ENCODE measurements at regions not wholly inside any gene's neighbourhood (a gene's known extent, or its start where the extent isn't known, plus 50 kb on each side); places are given as distances from the start of the nearest gene placed in this dataset.
"Not testable (repeated sequence)": the region's sequence is repeated elsewhere in the genome, so short reads cannot be mapped to it uniquely, and the experiment has no call there.

DNA sequence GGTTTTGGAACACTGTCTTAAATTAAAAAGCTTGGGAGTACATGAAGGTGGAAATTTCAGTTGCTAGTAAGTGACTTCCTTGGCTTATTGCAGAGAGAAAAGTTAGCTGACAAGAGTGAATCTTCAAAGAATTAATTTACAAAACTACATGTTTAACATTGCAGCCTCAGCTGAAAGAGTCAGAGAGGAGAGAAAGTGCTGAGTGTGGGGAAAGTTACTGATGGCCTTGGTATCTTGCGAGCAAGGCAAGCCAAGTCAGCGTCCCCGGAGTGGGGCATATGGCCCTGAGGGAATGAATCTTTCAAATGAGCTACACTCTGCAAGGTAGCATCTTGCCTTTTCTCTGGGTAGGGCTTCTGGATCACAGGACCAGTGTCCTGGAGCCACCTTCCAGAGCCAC is 131.3 kb downstream of the LPIN1 start:
- DNase-seq, result no peak

DNA sequence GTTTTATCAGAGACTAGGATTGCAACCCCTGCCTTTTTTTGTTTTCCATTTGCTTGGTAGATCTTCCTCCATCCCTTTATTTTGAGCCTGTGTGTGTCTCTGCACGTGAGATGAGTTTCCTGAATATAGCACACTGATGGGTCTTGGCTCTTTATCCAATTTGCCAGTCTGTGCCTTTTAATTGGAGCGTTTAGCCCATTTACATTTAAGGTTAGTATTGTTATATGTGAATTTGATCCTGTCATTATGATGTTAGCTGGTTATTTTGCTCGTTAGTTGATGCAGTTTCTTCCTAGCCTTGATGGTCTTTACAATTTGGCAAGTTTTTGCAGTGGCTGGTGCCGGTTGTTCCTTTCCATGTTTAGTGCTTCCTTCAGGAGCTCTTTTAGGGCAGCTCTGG is 138.8 kb downstream of the LPIN1 start:
- not testable (repeated sequence) for DNase-seq

DNA sequence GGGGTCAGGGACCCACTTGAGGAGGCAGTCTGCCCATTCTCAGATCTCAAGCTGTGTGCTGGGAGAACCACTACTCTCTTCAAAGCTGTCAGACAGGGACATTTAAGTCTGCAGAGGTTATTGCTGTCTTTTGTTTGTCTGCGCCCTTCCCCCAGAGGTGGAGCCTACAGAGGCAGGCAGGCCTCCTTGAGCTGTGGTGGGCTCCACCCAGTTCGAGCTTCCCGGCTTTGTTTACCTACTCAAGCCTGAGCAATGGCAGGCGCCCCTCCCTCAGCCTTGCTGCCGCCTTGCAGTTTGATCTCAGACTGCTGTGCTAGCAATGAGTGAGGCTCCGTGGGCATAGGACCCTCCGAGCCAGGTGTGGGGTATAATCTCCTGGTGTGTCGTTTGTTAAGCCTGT is 140.5 kb downstream of the LPIN1 start:
- not testable (repeated sequence) for DNase-seq

DNA sequence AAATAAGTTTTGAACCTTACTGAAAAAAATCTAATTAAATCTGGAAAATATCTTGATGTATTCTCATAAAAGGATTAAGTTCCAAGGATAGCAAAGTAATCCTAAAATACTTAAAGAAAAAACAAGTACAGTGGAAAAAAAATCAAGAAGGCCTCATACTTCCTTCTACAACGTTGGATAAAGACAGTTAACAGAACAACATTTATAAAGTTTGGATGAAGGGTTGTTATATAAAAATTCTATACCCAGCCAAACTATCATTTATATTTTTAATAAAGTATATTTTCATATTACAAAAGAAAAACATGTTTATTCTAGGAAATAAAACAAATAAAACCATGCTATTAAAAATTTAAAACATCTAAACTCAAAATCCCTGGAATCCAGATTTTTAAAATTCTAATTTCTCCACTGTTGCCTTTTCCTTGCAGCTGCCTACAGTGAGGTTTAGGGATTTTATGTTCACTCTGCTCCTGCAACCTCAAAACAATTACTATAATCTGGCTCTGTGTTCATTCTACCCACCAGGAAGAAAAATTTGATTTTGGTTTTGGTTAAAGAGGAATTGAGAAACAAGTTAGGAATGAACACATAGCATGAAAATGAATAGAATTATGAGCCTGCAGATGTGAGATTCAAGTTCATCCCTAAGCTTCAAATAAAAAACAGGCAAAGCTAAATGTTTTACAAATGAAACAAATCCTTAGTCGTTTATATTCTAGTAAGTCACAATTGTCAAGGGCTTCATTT is 142.8 kb downstream of the LPIN1 start:
- DNase-seq, result no peak

DNA sequence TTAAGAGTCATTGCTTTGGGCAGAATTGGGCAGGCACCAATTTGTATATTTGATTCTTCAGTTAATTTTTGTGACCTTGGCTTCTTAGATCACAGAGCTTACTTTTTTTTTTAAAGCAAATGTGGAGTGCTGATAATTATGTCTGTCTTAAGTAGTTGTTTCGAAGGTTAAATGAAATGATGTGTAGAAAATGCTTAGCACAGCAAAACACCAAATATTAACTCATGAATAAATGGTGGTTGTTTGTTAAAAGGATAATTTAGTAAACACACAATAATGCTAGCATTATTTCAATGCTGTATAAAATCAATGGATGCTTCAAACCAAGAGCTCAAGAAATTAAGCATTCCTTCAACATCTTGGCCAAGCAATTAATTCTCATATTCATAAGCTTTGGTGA is 143.4 kb downstream of the LPIN1 start:
- DNase-seq, result no peak

DNA sequence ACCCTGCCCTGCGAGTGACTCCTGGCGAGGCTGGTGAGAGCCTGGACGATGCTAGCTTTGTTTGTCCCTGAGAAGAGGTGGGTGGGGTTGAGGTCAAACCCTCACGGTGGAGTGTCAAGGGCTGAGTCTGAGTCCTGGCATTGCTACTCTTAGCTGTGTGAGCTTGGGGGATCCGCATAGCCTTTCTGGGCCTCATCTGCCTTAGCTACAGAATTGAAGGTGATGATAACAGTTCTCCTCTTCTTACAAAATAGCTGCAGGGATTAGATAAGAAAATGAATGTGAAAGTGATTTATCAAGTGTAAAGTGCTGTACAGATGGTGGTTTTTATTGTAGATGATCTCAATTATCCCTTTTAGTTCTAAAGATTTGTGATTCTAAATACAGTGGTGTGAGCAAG is 144.6 kb downstream of the LPIN1 start:
- DNase-seq, result no peak

DNA sequence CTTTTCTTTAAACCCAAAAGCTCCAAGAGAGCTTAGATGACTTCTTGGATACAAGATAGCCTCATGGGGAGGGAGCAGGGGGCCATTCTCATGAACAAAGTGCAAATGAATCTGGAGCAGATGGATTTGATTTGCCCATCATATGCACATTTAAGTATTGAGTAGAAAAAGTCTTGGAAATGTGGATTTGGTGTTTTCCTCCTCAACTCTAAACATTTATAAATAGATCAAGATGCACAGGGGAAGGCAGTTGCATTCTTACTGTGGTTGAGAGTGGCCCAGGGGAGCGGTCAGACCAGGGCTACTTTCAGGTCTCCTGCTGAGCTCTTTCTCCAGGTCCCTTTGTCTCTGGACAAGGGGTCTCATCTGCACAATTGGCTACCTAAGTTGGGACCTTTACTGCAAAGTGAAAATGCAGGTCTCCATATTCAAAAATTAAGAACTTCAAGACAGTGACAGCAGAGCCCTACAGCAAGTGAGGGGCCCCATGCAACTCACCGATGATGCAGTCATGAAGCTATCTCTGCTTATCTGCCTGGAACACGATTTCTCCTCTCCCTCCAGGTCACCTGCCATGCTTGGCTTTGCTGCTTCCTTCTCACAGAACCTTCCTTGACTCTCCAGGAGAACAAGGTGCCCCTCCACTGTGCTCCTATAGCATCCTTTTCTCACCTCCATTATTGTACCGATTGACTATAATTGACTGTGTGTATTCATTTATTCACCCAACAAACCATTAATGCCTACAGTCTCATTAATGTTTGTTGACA is 145.4 kb downstream of the LPIN1 start:
- DNase-seq, result no peak

DNA sequence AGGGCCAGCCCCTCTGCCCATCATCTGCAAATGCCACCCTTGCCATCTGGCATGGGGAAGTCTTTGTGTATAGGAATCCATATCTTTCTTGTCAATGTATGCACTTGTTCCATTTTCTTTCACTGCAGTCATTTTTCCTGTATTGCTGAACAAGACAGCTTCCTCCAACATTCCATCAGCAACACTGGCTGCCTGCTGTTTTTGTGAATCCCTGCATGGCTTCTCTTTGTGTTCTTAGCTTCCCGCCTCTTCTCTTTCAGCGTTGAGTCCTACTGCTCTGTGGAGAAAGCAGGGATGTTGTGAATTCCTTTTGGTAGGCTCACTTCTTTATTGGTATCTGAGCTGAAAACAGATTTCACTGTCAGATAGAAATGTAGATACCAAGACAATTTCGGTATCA is 150.0 kb downstream of the LPIN1 start:
- DNase-seq, result no peak

DNA sequence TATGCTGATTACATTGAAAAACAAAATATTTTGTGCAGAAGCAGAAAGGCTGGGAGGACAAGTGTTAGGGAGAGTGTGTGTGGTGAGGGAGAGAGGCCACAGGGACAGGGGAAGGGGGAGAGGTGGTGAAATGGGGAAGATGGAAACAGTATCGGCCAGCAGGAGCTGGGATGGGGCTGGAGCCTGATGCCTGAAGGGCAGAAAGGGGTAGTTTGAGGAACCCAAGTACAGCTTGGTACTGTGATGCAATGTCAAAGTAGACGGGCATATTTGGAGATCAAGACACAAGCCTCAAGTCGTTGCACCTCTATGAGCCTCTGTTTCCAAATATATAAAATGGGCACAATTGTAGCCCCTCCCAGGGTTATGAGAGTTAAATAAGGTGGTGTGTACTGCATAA is 152.1 kb downstream of the LPIN1 start:
- no peak for DNase-seq

DNA sequence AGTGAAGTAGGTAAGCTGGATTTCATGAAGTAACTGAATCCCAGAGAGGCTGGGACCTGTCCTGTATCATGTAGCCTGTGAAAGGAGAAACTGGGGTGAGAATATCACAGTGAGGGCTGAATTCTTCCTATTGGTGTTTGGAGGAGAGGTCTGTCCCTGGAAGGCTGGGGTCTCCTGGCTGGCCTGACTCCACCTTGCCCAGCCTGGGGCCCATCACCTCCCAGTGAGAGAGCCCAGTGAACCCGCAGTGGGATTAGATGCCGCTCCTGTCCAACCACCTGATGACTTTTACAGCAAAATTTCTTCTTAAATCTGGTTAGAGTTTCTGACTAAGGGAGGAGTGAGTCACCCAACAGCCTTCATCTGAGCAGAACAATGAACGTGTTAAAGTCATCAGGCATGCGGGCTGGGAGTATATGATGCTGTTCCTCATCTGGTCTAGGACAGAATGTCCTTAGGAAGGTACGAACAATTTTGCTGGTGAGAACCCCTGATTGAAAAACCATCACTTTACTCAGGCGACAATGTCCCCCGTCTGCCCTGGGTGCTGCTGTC is 152.9 kb downstream of the LPIN1 start:
- DNase-seq, result no peak

DNA sequence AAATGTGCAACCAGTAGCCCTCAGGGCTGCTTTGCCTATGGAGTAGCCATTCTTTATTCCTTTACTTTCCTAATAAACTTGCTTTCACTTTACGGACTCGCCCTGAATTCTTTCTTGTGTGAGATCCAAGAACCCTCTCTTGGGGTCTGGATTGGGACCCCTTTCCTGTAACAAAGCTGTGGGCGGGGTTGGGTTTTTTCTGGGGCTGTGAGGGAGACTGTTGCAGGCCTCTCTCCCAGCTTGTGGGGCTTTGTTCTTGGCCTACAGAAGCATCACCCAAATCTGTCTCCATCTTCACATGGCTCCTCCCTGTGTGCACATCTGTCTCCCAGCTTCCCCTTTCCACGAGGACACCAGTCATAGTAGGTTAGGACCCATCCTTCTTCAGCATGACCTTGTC is 154.5 kb downstream of the LPIN1 start:
- not testable (repeated sequence) for DNase-seq

DNA sequence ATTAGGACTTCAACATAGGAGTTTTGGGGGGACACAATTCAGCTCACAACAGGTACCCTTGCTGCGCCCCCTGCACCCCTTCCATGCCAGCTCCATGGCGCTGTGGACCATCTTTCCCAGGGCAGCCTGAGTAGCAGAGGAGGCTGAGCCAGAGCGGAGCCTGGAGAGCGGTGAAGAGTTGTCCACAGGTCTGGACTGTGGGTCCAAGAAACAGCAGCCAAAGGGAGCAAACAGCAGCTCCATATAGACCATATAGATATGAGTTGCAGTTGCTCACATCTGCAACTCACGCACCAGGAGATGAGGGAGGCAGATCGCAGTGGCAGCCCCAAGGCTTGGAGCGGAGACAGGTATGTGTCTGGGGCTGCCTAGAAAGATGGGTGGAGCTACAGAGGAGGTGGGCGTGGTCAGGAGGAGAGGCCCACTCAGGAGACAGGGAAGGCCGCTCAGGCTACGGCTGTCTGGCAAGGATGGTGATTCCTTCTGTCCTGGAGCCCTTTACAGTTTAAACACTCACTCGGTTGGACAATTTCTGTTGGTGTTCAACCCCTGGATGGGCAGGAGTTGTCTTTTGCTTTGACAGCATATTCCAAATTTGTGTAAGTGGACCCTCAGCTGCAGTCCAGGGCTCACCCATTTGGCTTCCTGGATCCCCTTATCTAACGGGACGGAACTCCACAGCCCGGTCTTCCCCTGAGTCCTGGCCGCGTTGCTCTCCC is 155.1 kb downstream of the LPIN1 start:
- no peak for DNase-seq

DNA sequence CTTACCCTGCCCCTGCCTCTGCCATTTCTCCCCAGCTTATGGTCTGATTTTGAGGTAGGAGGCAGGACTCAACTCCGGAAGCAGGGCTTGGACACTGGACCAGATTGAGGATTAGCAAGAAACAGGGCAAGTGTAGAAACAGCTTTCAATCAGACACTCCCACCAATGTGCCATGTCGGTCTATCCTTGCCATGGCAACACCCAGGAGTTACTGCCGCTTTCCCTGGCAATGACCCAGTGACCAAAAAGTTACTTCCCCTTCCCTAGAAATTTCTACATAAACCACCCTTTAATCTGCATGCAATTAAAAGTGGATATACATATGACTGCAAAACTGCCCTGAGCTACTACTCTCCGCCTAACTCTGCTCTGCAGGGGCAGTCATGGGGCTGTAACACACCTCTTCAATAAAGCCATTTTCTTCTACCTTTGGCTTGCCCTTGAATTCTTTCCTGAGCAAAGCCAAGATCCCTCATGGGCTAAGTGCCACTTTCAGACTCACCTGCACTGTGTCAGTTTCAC is 156.7 kb downstream of the LPIN1 start:
- no peak for DNase-seq

DNA sequence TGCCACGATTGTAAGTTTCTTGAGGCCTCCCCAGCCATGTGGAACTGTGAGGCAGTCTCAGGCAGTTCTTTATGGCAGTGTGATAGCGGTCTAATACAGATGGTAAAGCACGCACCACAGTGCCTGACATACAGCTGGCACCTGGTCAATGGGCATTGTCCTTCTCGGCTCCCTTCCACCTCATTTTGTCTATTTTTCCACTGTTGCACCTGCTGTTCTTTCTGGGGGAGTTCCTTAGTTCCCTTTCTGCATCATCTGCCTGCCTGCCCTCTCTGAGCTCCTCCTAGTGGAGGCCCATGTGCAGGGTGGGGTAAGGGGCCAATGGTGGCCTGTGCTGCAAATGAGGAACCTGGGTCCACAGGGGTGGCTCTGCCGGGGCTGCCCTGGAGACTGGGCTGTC is 157.6 kb downstream of the LPIN1 start:
- no peak for DNase-seq

DNA sequence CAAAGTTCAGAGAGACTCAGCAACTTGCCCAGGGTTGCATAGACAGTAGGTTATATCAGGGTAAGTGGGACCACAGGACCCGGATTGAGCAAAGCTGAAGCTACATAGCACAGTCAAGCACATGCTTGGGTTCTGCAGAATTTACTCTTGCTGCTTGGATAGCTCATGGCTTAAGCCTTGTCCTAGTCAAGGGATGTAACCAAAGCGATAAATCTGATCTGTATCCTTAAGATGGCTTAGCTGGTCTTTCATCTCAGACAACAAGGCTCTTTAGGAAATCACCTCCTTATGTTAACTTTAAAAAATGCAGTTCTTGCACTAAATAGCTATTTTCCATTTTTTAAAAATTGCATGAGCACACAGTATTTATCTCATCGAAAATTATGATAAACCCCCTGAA is 158.5 kb downstream of the LPIN1 start:
- no peak for DNase-seq

DNA sequence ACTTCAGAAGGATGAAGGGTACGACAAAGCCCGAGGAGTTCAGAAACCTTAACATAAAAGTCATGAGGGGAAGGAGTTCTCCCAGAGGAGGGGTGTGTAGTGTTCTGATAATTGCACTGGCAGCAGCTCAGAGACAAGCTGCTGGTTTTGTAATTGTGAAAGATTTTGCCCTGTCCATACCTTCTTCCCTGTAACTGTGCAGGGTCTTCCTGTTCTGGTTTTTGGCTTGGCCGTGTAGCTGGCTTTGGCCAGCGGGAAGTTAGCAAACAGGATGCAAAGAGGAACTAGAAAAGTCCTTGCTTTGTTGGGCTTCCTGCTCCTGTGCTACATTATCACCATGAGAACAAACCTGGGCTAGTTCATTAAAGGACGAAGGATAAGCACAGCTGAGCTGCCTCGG is 160.8 kb downstream of the LPIN1 start:
- DNase-seq, result no peak

DNA sequence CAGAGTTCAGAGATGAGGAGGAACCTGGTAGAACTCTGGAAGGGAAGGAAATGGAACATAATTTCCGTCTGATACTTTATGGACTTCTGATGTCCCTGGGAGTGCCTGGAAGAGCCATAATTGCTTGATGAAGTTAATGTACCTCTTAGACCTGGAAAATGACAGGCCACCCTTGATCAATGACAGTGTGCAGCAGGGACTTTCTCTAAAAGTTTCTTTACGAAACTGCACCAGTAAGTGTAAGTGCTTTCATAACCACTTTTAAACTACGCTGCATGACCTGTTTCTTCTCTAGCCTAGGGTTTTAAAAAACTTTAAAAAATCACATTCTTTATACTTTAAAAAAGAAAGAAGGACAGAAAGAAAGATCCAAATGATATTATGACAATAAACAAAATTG is 164.5 kb downstream of the LPIN1 start:
- no peak for DNase-seq

DNA sequence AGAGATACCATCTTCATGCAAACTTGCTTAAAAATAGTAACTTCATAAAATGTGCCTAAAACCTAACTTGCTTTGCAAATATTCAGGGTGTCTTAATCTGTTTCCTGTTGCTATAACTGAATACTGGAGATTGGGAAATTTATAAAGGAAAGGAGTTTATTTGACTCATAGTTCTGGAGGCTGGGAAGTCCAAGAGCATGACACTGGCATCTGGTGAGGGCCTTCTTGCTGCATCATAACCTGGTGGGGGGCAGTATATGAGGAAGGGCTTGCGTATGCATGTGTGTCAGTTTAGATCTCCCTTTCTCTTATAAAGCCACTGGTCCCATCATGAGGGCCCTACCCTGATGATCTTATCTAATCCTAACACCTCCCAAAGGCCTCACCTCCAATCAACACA is 166.5 kb downstream of the LPIN1 start:
- DNase-seq, result no peak

DNA sequence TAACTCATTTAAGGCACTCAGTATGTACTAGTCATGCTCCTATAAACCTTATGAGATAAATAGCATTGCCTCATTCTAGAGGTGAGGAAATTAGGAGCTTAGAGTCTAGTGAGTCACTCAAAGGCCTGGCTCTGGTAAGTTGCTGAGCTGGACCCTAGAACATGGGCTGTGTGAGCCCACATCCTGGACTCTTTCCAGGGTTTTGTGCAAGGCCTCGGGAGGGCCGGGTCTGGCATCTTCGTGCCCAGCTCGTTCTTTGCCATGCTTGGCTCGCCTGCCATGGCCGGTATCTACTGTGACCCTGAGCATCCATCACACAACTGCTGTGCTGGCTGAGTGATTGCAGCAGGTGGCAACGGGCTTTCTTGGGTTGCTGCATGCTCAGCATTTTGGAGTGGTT is 168.0 kb downstream of the LPIN1 start:
- no peak for DNase-seq

DNA sequence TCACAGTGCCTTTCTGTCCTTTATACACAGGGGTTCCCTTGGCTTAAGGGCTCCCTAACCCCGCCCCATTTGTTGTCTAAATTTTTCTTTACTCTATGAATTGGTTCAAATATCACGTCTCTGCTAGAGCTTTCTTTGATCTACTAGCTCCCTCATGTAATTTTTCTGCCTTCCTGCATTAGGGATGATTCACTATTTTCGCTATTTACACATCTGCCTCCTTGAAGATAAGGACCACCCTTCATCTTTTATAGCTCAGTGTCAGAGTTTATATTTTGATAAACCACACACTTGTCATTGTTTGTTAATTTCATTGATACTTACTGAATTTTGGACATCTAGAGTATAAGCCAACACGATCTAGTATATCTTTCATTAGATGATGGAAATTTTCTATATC is 169.2 kb downstream of the LPIN1 start:
- no peak for DNase-seq

DNA sequence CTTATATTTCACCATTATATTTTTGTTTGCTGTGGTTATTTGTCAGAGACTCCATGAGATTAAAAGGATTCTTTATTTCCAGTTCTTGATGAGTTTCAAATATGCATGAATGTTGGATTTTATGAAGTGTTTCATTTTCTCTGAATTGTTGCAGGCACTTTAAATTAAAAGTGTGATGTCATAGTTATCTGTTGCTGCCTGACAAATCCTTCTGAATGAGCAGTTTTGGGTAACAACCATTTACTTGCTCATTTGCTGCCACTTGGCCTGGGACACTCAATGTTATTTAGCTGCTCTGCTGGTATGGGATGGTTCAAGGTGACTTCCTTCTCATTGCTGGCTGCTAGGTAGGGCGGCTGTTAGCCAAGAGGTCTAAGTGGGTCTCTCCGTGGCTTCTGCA is 173.5 kb downstream of the LPIN1 start:
- DNase-seq, result no peak

DNA sequence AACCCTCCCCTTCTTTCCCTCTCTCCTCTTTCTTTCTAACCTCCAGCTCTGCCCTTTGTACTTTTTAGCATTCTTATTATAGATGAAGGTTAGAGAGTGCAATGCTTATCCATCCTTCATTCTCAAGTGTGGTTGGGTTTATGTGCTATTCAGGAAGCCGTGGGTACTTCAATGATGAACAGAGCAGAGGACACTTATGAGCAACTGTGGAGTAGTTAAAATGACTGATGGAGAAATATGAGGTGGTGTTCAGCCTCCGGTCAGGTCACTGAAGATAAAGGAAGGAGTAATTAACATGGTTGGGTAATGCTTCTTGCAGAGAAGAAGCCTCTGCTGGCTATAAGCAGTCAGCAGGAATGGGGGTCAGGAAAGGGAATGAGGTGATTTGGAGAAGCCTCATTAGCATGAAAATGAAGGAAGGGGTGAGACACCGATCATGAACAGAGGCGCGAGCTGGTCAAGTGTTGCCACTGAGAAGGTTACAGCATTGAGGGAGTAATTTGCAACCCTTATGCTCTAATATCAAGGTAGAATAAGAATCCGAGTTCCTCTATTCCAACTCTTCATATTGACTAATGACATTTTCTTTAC is 174.7 kb downstream of the LPIN1 start:
- DNase-seq, result peak; percentile 19

DNA sequence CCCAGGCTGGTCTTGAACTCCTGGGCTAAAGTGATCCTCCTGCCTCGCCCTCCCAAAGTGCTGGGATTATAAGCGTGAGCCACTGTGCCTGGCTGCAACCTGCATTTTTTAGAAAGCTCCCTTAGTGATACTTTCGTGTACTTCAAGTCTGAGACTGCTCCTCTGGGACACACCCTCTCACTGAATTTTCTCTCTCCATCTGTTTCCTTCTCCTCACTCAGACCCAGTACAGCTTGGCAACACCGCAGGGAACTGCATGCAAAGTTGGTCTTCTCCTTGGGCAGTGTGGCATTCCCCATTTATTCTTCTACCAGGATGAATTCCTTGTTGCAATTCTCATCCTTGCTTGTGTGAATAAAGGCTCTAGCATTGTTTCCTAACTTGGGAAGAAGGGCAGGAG is 175.9 kb downstream of the LPIN1 start:
- no peak for DNase-seq

Measured in DMS79 treated with DMSO at 0.1 percent for 48 hours (cell line).